ENCODE measurements at regions not wholly inside any gene's neighbourhood (a gene's known extent, or its start where the extent isn't known, plus 50 kb on each side); places are given as distances from the start of the nearest gene placed in this dataset.
"Not testable (repeated sequence)": the region's sequence is repeated elsewhere in the genome, so short reads cannot be mapped to it uniquely, and the experiment has no call there.

GRCh38 chr9:134518004-134518606, 123.5 kb upstream of the COL5A1 start:
- no peak overlapping the region for H3K4me3 Mint-ChIP-seq

GRCh38 chr9:134519375-134520070, 122.1 kb upstream of the COL5A1 start:
- Mint-ChIP-seq H3K4me3 (no peak overlapping the region), H3K9me3 (no peaks in the 10 kb centered on the region), H3K4me1 (no peaks in the 10 kb centered on the region), H3K36me3 (no peaks in the 10 kb centered on the region), H3K27ac (no peak overlapping the region)
- ATAC-seq: peak; percentile 29
- DNase-seq (ENCODE audit: low spot score in 2 of 2): no peak

More at GRCh38 chr9:134518004-134518606, 123.5 kb upstream of the COL5A1 start:
- Mint-ChIP-seq H3K9me3 (no peaks in the 10 kb centered on the region), H3K27ac (no peak overlapping the region), H3K4me1 (no peaks in the 10 kb centered on the region), H3K36me3 (no peaks in the 10 kb centered on the region)
- no peak for ATAC-seq
- DNase-seq (ENCODE audit: low spot score in 2 of 2): no peak

- Mint-ChIP-seq H3K4me1 (no peaks in the 10 kb centered on the region), H3K4me3 (no peak overlapping the region), H3K9me3 (no peaks in the 10 kb centered on the region), H3K36me3 (no peaks in the 10 kb centered on the region), H3K27ac (no peak overlapping the region)
- DNase-seq (ENCODE audit: low spot score in 2 of 2) (no peak), ATAC-seq (no peak)
These were observed 119.6 kb upstream of the COL5A1 start for GRCh38 chr9:134521817-134522501.

- DNase-seq (ENCODE audit: low spot score in 2 of 2) (no peak), ATAC-seq (no peak)
These were observed 119.1 kb upstream of the COL5A1 start for GRCh38 chr9:134522502-134522848.

GRCh38 chr9:134522976-134523375, 118.6 kb upstream of the COL5A1 start:
- Mint-ChIP-seq H3K36me3 (no peaks in the 10 kb centered on the region), H3K4me1 (no peaks in the 10 kb centered on the region), H3K9me3 (no peaks in the 10 kb centered on the region), H3K27ac (no peak overlapping the region), H3K4me3 (no peak overlapping the region)
- no peak for ATAC-seq
- DNase-seq (ENCODE audit: low spot score in 2 of 2): no peak

More at GRCh38 chr9:134522502-134522848, 119.1 kb upstream of the COL5A1 start:
- Mint-ChIP-seq H3K4me1 (no peaks in the 10 kb centered on the region), H3K4me3 (no peak overlapping the region), H3K9me3 (no peaks in the 10 kb centered on the region), H3K36me3 (no peaks in the 10 kb centered on the region), H3K27ac (no peak overlapping the region)

GRCh38 chr9:134525070-134525815, 116.4 kb upstream of the COL5A1 start:
- no peak overlapping the region for H3K27ac Mint-ChIP-seq
- DNase-seq (ENCODE audit: low spot score in 2 of 2): no peak
- H3K4me1 Mint-ChIP-seq: no peaks in the 10 kb centered on the region
- no peaks in the 10 kb centered on the region for H3K36me3 Mint-ChIP-seq
- no peaks in the 10 kb centered on the region for H3K9me3 Mint-ChIP-seq
- H3K4me3 Mint-ChIP-seq: no peak overlapping the region
- ATAC-seq: no peak

- H3K4me1 Mint-ChIP-seq: no peaks in the 10 kb centered on the region
- no peaks in the 10 kb centered on the region for H3K9me3 Mint-ChIP-seq
- H3K36me3 Mint-ChIP-seq: no peaks in the 10 kb centered on the region
- DNase-seq (ENCODE audit: low spot score in 2 of 2) (no peak), ATAC-seq (no peak)
- no peak overlapping the region for H3K4me3 Mint-ChIP-seq
- no peak overlapping the region for H3K27ac Mint-ChIP-seq
These were observed 115.6 kb upstream of the COL5A1 start for GRCh38 chr9:134525841-134526583.

- H3K27ac Mint-ChIP-seq: no peak overlapping the region
- no peaks in the 10 kb centered on the region for H3K9me3 Mint-ChIP-seq
- DNase-seq (ENCODE audit: low spot score in 2 of 2): no peak
These were observed 114.8 kb upstream of the COL5A1 start for GRCh38 chr9:134526584-134527477.

GRCh38 chr9:134530724-134531123, 110.9 kb upstream of the COL5A1 start:
- no peaks in the 10 kb centered on the region for H3K4me1 Mint-ChIP-seq
- DNase-seq (ENCODE audit: low spot score in 2 of 2) (no peak), ATAC-seq (no peak)
- H3K9me3 Mint-ChIP-seq: no peaks in the 10 kb centered on the region
- H3K27ac Mint-ChIP-seq: no peak overlapping the region
- H3K36me3 Mint-ChIP-seq: no peaks in the 10 kb centered on the region
- no peak overlapping the region for H3K4me3 Mint-ChIP-seq

More at GRCh38 chr9:134526584-134527477, 114.8 kb upstream of the COL5A1 start:
- Mint-ChIP-seq H3K4me1 (no peaks in the 10 kb centered on the region), H3K4me3 (no peak overlapping the region), H3K36me3 (no peaks in the 10 kb centered on the region)
- no peak for ATAC-seq

- no peak for ATAC-seq
- no peak for DNase-seq (ENCODE audit: low spot score in 2 of 2)
- H3K9me3 Mint-ChIP-seq: no peaks in the 10 kb centered on the region
- no peaks in the 10 kb centered on the region for H3K4me1 Mint-ChIP-seq
- no peaks in the 10 kb centered on the region for H3K36me3 Mint-ChIP-seq
- H3K27ac Mint-ChIP-seq: no peak overlapping the region
- H3K4me3 Mint-ChIP-seq: no peak overlapping the region
These were observed 110.2 kb upstream of the COL5A1 start for GRCh38 chr9:134531220-134531970.

- no peaks in the 10 kb centered on the region for H3K36me3 Mint-ChIP-seq
- no peak for ATAC-seq
- DNase-seq (ENCODE audit: low spot score in 2 of 2): no peak
- no peak overlapping the region for H3K4me3 Mint-ChIP-seq
- H3K9me3 Mint-ChIP-seq: no peaks in the 10 kb centered on the region
- H3K27ac Mint-ChIP-seq: no peak overlapping the region
- H3K4me1 Mint-ChIP-seq: no peaks in the 10 kb centered on the region
These were observed 109.5 kb upstream of the COL5A1 start for GRCh38 chr9:134532084-134532483.

- not testable (repeated sequence) for H3K27ac Mint-ChIP-seq; H3K9me3 Mint-ChIP-seq; H3K4me1 Mint-ChIP-seq; H3K4me3 Mint-ChIP-seq; DNase-seq (ENCODE audit: low spot score in 2 of 2); H3K36me3 Mint-ChIP-seq; ATAC-seq
These were observed 108.9 kb upstream of the COL5A1 start for GRCh38 chr9:134532661-134533060.

GRCh38 chr9:134533850-134534588, 107.6 kb upstream of the COL5A1 start:
- H3K4me1 Mint-ChIP-seq: no peaks in the 10 kb centered on the region
- no peak for ATAC-seq
- no peaks in the 10 kb centered on the region for H3K9me3 Mint-ChIP-seq
- no peak overlapping the region for H3K4me3 Mint-ChIP-seq
- no peaks in the 10 kb centered on the region for H3K36me3 Mint-ChIP-seq
- no peak for DNase-seq (ENCODE audit: low spot score in 2 of 2)
- H3K27ac Mint-ChIP-seq: no peak overlapping the region

Measured in stimulated activated effector memory CD8-positive, alpha-beta T cell treated with anti-CD3 and anti-CD28 coated beads, Interleukin-12 subunit alpha, Interleukin-12 subunit beta, amount 100 ng/mL, for 72 hours (primary cell).